ENCODE measurements at regions not wholly inside any gene's neighbourhood (a gene's known extent, or its start where the extent isn't known, plus 50 kb on each side); places are given as distances from the start of the nearest gene placed in this dataset.

DNA sequence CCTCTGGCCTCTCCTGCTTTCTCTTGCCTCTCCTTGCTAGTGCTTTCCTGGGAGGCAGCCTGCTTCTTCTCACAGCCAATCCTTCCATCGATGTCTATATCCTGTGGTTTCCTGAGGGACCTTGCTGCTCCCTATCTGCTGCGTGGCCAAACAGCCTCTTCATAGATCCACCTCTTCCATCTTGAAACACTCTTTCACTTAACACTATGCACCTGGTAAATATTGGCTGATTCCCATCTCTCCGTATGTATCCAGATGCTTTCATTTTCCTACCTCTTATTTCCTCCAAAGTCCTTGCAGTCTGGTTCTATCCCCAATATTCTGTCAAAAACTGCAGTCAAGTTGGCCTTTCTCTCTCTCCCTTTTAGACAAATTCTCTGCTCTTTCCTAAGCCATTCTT is 205.2 kb upstream of the CFAP20DC start:
- Histone ChIP-seq H3K36me3 (no peaks in the 10 kb centered on the region), H3K4me1 (no peaks in the 10 kb centered on the region), H3K9me3 (no peaks in the 10 kb centered on the region), H3K27me3 (no peaks in the 10 kb centered on the region), H3K27ac (no peak overlapping the region), H3K4me3 (no peak overlapping the region)
- TF ChIP-seq POLR2A (IDR thresholded peaks at IDR 0.05): no peak
- TF ChIP-seq, protein P1, sequence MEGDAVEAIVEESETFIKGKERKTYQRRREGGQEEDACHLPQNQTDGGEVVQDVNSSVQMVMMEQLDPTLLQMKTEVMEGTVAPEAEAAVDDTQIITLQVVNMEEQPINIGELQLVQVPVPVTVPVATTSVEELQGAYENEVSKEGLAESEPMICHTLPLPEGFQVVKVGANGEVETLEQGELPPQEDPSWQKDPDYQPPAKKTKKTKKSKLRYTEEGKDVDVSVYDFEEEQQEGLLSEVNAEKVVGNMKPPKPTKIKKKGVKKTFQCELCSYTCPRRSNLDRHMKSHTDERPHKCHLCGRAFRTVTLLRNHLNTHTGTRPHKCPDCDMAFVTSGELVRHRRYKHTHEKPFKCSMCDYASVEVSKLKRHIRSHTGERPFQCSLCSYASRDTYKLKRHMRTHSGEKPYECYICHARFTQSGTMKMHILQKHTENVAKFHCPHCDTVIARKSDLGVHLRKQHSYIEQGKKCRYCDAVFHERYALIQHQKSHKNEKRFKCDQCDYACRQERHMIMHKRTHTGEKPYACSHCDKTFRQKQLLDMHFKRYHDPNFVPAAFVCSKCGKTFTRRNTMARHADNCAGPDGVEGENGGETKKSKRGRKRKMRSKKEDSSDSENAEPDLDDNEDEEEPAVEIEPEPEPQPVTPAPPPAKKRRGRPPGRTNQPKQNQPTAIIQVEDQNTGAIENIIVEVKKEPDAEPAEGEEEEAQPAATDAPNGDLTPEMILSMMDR (IDR thresholded peaks at IDR 0.05): no peak
- DNase-seq: no peak

DNA sequence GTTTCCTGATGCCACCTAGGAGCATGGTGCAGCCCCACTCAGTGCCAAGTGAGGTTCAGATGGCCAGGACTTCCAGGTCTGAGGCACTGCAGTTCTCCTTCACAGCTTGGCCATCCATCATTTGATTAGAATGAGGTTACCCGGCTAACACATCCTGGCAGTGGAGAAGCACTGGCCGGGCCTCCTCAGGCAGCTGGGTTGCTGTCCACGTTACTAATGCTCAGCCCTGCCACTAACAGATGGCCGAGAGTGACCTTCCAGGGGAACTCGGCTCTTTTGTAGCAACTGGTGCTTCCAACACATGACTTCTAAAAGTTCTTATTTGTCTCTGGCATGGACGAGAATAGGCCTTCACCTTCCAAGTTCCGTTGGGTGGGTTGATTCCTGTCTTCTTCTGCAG is 204.6 kb upstream of the CFAP20DC start:
- no peak overlapping the region for H3K4me3 ChIP-seq
- H3K9me3 ChIP-seq: no peaks in the 10 kb centered on the region
- TF ChIP-seq, protein P1 (IDR thresholded peaks at IDR 0.05): no peak
- no peak for TF ChIP-seq POLR2A (IDR thresholded peaks at IDR 0.05)
- no peaks in the 10 kb centered on the region for H3K27me3 ChIP-seq
- H3K36me3 ChIP-seq: no peaks in the 10 kb centered on the region
- no peaks in the 10 kb centered on the region for H3K4me1 ChIP-seq
- no peak for DNase-seq
- no peak overlapping the region for H3K27ac ChIP-seq

DNA sequence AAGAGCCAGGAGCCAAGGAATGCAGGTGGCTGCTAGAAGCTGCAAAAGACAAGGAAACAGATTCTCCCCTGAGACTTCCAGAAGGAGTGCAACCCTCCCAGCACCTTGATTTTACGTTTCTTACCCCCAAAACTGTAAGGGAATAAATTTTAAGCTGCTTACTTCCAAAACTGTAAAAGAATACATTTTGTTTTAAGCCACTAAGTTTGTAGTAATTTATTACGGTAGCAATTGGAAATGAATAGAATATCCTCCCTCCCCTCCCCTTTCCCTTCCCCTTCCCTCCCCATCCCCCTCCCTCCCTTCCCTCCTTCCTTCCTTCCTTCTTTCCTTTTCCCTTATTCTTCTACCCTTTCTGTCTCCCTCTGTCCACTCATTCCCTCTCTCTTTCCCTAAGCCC is 203.7 kb upstream of the CFAP20DC start:
- Histone ChIP-seq H3K36me3 (no peaks in the 10 kb centered on the region), H3K4me3 (no peak overlapping the region), H3K27me3 (no peaks in the 10 kb centered on the region), H3K9me3 (no peaks in the 10 kb centered on the region), H3K4me1 (no peaks in the 10 kb centered on the region), H3K27ac (no peak overlapping the region)
- DNase-seq: no peak
- TF ChIP-seq, protein P1 (IDR thresholded peaks at IDR 0.05): no peak
- no peak for TF ChIP-seq POLR2A (IDR thresholded peaks at IDR 0.05)

DNA sequence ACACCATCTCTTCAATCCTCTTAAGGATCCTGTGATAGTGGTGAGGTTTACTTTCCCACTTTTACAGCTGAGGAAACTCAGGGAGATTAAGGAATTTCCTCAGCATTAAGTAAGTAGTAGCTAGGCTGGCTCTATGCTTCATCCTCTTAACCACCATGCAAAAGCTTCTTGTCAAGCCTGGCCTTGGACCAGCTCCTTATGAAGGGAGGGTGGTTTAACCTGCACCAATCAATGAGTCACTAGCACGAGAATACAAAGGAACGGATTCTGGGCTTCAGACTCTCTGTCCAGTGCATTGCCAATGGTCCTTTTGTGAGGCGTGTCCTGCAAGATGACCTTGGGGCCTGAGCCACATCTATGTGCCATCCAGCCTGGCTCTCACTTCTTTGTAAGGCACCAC is 202.0 kb upstream of the CFAP20DC start:
- no peak for DNase-seq
- H3K9me3 ChIP-seq: no peaks in the 10 kb centered on the region
- H3K4me1 ChIP-seq: no peaks in the 10 kb centered on the region
- no peaks in the 10 kb centered on the region for H3K27me3 ChIP-seq
- no peak overlapping the region for H3K4me3 ChIP-seq
- no peak overlapping the region for H3K27ac ChIP-seq
- TF ChIP-seq, protein P1 (IDR thresholded peaks at IDR 0.05): no peak
- TF ChIP-seq POLR2A (IDR thresholded peaks at IDR 0.05): no peak
- H3K36me3 ChIP-seq: no peaks in the 10 kb centered on the region

DNA sequence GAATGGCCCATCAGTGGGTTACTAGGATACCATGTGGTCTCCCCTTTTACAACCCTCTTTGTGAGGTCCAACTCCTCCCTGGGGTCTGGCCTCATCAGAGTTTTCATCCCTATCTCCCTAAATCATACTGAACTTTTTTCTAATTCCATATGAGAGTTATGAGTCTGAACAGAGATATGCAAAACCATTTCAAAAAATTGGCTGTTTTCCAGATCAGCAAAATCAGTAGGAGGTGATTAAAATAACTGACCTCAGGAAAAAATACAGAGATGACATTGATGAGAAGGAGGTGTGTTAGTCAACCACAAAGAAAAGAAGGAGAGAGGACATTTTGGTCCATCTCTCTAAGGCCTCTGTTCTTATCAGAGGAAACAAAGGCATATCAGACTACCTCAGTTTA is 200.8 kb upstream of the CFAP20DC start:
- H3K4me1 ChIP-seq: no peaks in the 10 kb centered on the region
- no peaks in the 10 kb centered on the region for H3K27me3 ChIP-seq
- no peak for DNase-seq
- TF ChIP-seq, protein P1 (IDR thresholded peaks at IDR 0.05): no peak
- no peak for TF ChIP-seq POLR2A (IDR thresholded peaks at IDR 0.05)
- no peaks in the 10 kb centered on the region for H3K9me3 ChIP-seq
- H3K4me3 ChIP-seq: no peak overlapping the region
- H3K36me3 ChIP-seq: no peaks in the 10 kb centered on the region
- H3K27ac ChIP-seq: no peak overlapping the region

DNA sequence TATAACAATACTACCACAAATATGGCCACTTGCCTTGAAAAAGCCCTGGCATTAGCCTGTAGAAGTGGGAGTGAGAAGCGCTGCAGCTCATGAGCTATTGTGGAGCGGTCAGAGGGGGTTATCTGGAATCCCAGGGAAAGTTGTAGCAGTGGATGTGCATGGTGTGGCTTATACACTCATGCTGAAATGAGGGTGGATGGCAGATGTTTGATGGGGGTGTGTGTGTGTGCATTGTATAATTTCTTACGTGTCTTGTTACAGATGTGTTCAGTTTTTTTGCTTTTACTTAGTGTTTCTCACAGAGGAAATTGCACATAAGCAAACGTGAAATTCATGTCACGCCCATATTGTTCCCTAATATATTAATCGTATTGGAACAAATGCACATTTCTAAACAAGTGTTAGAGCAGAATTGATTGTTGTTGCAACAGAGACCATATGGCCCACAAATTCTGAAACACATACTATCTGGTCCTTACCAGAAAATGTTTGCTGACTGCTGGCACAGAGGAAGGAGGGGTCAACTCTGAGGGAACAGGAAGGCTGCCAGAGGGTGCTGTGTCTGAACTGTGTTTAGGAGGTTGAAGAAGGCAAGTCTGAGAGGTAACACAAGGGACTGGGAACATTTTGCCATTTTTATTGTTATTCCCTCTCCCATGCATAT is 200.0 kb upstream of the CFAP20DC start:
- H3K4me1 ChIP-seq: no peaks in the 10 kb centered on the region
- no peaks in the 10 kb centered on the region for H3K27me3 ChIP-seq
- TF ChIP-seq, protein P1 (IDR thresholded peaks at IDR 0.05): no peak
- no peak for TF ChIP-seq POLR2A (IDR thresholded peaks at IDR 0.05)
- H3K4me3 ChIP-seq: no peak overlapping the region
- no peaks in the 10 kb centered on the region for H3K9me3 ChIP-seq
- no peak overlapping the region for H3K27ac ChIP-seq
- no peak for DNase-seq
- no peaks in the 10 kb centered on the region for H3K36me3 ChIP-seq
